ENCODE measurements at regions not wholly inside any gene's neighbourhood (a gene's known extent, or its start where the extent isn't known, plus 50 kb on each side); places are given as distances from the start of the nearest gene placed in this dataset.
"Not testable (repeated sequence)": the region's sequence is repeated elsewhere in the genome, so short reads cannot be mapped to it uniquely, and the experiment has no call there.

DNA sequence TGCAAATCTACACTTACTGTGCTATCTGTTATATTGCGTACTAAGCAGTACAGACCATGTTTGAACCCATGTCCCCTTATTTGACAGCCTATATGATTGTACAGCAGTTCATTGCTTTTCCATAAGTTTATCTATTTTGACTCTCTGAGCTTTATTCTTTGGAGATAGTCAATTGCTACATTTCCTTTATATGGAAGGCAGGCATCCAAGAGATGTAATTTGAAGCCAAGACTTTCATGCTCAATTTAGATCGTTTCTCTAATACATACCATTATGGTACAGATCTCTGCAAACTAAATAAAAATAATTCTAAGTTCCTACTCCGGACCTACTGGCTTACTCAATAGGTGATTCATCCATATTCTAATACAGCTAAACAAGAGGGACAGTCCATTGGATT is 424.8 kb downstream of the TMEM38B start:
- DNase-seq: no peak

DNA sequence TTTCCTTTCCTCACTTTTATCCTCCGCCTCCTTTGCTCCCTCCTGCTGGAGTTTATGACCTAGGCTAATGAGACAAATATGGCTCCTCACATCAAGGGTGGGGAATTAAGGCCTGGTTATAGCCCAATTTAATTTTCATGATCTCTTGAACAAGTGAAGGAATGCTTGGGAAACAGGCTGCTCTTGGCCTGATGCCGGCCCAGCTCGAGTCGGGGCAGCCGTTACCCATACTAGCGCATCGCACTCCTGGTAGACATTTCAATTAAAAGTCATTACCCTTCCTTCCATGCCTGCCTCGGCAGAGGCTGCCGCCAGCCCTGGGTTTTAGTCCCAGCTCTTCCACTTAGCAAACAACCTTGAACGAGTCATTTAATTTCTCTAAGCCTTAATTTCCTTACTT is 425.7 kb downstream of the TMEM38B start:
- DNase-seq: no peak

DNA sequence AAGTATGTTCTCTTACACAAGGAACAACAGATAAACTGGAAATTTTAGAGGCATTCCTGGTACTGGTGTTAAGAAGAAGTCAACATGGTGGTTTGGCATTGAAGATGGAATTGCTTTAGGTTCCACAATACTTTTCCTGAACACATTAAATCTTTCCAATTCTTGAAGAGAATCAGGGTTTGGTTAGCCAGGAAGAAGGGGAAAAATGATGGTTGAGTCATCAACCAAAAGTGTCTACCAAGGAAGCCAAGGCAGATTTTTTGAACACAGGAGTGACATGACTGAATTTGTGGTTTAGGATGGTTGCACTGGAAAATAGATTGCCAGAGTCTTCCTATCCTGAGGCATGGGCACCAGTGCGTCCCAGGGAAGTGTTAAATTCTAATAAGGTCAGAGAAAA is 433.4 kb downstream of the TMEM38B start:
- no peak for DNase-seq

DNA sequence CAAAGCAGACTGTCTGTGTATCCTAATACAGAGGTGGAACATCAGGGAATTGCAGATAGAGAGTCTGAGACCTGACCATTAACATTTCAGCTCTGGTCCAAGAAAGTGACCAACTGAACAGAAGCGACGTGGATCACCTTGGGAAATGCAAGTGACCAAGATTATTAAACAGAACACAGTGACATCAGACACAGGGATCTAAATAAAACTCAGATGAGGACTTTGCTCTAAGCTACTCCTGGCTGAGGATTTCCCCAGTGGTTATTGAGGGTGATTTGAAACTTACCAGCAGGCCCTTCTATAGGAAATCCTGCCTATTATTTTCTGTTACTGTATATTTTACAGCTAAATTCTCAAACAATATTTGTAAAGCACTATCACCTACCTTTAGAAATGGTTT is 436.0 kb downstream of the TMEM38B start:
- DNase-seq: no peak

DNA sequence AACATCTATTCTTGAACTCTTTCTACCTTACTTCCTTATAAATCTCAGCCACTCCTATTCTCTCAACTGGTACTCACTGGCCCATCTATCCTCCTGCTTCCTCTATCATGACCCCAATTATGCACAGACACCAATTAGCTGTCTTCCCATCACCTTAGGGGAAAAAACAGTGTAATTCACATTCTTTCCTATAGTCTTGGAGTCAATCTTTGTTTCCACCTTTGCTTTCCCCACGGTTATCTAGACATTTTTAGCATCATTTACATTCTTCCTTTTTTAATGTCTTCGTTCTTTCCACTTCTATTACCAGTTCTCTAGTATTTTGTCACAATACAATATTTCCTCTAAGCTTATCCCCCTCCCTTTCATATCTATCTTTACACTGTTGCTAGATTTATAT is 449.4 kb downstream of the TMEM38B start:
- DNase-seq: no peak

DNA sequence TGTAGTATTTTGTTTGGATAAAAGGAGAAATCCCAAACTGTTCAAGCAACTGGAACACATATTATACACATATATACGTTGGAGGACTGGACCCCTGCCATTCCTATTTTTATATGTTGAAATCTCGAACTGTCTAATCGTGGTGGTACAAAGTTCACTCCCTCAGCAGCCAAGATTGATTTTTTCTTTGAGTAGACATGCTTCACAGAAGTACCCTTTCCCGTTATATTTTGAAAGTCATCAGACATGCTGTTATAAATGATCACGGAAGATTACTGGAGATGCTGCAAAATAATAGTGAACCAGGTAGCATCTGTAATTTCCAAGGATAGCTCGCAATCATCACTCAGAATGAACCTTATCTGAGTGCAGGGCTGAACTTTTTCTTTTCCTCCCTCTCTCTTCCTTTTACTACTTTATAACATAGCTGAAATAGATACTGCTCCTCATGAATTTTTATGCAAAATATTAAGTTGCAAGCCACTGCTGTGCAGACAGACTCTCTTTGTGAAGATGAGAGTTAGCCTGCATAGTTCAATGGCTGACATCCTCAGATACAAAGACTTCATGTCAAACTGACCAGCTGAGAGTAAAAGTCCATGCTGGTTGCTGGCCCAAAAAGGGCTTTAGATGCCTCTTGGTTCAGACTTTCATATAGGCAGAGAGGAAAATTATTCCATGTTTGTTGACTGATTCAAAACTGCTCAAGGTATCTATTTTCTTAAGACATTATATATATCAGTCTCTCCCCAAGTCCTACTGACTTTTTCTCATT is 451.9 kb downstream of the TMEM38B start:
- DNase-seq: no peak

DNA sequence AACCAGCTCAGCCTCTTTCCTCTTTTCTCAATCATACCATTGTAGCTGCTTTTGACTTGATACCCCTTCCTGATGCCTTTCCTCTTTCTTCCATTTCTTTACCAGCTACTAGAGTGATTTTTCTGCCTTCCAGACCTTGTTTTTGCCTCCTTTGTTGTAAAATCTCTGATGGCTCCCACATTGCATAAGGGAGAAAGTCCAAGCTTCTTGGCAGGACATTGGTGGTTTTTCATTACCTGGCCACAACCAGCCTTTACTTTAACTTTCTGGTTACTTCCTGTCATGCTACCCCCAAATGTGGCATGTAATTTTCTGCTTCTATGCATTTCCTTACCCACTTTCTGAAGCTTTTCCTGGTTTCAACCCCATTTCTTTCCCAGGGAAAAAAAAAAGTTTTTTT is 452.5 kb downstream of the TMEM38B start:
- DNase-seq: no peak

DNA sequence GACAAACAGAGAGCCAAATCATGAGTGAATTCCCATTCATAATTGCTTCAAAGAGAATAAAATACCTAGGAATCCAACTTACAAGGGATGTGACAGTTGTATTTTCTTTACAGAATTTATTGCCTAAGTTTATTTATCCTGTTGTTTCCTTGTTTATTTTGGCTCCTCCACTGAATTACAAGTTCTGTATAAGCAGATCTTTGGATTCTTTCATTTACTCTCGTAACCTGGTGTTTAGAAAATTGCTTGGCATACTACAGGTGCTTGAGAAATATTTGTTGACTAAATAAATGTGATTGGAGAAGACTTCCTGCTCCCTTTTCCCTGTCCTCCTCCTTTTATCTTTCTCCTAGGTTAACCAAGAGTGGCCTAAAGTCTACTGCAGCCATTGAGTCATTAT is 455.6 kb downstream of the TMEM38B start:
- DNase-seq: no peak

DNA sequence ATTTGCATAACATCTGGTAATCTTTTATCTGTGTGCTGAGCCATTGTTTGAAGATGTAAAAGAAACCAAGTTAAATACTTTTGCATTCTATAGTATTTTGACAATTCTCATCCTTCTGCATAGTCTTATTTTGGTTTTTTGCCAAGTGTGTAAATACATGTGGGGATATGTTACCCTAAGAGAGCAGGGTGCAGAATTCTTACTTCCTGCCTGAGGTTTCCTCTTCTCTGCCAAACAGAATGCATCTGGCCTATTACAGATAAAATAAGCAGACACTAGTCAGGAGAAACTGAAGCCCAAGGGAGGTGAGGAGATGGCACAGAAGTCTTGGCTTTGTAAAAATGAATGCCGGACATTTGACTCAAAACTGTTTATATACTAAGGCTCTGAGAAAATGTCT is 462.1 kb downstream of the TMEM38B start:
- no peak for DNase-seq

DNA sequence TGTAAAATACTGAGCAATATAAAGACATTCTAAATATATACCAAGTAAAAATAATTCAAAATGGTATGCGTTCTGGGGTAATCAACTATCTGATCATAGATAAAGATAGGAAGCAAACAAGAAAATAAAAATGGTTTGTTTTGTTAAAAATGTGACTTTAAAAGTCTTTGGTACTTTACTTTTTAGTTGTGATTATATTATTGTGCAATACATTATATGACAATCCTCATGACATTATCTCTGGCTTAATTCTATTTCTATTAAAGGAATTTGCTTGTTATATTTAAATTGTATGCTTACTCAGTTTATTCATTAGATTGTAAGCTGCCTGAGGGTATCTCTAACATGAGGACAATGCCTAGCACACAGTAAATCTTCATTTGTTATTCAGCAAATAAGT is 477.9 kb downstream of the TMEM38B start:
- no peak for DNase-seq

DNA sequence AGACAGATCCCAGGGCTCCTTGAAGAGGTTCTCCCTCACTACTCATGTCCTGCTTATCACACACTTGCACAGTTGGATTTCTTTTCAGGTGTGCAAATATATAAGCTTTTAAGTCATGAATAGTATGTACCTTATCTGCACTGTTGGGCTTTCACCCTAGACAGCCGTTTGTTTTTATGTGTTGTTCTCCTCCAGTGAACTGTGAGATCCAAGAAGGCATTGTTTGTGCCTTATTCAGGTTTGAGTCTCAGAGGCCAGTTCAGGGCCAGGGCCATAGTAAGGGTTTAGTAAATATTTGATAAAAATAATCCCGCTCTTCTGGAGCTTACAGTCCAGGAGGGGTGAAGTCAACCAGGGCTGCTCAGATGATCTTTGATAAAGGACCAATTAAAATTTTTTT is 480.0 kb downstream of the TMEM38B start:
- DNase-seq: no peak

DNA sequence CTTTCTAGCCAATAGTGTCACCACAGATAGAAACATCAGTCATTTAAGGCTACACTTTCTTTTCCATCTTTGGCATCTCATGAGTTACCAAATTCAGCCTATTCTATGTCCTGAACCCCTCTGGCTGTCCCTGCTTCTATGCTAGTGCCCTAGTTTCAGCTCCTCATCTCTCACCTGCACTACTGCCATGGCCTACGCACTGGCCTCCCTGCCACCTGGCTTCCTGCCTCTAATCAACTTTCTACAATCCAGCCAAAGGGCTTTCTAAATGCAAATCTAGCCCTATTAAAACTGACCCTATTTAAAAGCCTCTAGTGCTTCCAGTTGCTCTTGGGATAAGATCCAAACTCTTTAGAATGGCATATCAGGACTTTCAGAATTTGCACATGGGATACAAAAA is 482.9 kb downstream of the TMEM38B start:
- no peak for DNase-seq

DNA sequence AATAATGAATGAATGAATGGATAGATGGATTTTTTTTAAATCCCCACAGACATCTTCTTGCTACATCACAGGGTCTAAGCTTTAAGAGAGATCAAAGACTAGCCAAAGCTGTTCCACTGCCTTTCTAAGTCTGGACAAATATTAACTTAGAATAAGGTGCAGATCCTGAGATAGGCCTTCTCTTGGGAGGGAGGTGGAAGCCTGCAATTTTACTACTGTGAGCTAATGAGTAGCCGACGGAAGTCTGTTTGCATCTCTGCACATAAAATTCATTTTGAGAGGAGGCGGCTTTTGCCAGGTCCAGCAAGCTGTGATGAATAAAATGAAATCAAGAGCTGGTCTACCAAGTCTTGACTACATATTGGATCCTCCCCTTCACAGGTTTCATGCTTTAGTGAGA is 484.9 kb downstream of the TMEM38B start:
- no peak for DNase-seq

DNA sequence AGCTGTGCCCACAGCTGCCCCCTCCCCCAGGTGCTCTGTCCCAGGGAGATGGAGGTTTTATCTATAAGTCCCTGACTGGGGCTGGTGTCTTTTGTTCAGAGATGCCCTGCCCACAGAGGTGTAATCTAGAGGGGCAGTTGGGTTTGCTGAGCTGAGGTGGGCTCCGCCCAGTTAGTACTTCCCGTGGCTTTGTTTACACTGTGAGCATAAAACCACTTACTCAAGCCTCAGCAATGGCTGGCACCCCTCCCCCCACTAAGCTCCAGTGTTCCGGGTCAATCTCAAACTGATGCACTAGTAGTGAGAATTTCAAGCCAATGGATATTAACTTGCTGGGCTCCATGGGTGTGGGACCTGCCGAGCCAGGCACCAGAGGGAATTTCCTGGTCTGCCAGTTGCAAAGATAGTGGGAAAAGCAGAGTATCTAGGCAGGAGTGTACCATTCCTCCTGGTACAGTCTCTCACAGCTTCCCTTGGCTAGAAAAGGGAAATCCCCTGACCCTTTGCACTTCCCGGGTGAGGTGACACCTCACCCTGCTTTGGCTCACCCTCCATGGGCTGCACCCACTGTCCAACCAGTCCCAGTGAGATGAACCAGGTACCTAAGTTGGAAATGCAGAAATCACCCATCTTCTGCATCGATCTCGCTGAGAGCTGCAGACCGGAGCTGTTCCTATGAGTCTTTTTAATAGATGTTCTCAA is 509.6 kb downstream of the TMEM38B start:
- not testable (repeated sequence) for DNase-seq

DNA sequence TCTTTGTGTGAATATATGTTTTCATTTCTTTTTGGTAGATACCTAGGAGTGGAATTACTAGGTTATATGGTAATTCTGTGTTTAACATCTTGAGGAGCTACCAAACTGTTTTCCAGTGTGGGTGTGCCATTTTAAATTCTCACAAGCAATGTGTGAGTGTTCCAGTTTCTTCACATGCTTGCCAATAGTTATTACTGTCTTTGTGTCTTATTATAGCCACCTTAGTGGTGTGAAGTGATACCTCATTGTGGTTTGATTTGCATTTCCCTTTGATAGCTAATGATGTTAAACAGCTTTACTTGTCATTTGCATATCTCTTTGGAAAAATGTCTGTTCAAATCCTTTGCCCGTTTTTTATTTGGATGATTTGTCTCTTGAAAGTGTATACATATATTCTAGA is 513.0 kb downstream of the TMEM38B start:
- DNase-seq: no peak

DNA sequence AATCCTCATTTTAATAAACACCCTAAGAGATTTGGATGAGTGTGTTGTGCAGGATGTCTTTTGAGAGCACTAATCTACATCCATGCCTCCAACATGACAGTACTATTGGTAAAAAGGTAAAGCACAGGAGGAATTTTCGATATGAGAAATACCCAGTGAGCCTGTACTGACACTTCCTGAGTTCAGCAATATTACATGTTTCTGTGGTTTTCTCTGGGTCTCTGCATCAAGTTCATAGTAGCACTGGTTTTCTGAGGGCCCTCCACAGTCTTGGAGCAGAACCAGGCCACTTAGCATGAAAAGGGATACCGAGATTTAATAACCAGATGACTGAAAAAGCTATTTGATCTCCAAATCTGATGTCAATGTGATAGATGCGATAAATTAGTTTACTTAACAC is 524.1 kb downstream of the TMEM38B start:
- no peak for DNase-seq

DNA sequence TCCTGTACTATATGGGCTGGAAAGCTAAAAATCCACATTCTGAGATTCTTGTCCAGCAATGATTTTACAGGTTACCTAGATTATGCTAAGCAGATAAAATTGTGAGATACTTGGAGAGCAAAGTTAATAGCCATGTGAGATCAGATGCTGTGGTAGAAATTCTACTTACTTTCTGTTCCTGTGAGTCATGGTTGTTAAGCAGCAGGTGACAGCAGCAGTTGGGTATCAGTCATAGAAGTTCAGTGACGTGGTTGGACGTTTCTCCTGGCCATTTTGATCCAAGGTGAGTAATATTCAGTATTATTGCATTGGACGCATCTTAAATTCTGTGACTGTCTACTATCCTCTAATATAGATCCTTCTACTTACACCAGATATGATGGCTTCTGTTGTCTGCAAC is 524.5 kb downstream of the TMEM38B start:
- DNase-seq: no peak

DNA sequence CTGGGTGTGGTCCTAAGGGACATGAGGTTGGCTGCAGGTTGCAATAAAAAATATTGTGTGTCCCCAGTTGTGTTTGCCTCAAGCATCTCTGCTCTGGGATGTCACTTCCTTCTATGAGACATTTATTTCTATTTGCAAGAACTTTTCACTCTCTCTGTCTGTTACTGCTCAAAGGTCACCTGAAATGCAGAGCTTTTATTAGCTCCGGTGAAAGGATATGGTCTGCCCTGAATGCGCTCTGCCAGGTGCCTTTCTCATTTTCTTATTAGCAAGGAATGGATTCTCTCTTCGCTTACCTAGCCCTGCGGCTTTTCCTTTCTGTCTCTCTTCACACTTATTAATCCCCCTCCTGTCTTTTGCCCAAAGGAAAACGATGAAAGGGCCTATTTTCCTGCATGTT is 526.1 kb downstream of the TMEM38B start:
- DNase-seq: no peak

DNA sequence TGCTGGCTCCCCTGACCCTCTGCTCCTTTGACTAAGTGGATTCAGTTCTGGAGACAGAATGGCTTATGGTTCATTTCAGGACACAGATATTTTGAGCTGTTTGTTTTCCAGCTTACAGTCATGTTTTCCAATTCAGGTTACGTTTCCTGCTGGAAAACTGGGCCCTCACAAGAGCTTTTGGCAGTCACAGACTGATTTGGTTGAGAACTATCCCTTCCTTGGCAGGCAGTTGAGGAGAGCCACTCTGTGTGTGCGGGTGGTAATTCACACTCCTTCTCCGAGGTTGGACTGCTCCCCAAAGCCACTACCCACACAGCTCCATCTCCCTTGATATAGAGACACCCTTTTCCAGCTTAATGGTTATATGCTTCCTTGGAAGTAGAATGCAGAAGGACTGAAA is 534.5 kb downstream of the TMEM38B start:
- DNase-seq: no peak

DNA sequence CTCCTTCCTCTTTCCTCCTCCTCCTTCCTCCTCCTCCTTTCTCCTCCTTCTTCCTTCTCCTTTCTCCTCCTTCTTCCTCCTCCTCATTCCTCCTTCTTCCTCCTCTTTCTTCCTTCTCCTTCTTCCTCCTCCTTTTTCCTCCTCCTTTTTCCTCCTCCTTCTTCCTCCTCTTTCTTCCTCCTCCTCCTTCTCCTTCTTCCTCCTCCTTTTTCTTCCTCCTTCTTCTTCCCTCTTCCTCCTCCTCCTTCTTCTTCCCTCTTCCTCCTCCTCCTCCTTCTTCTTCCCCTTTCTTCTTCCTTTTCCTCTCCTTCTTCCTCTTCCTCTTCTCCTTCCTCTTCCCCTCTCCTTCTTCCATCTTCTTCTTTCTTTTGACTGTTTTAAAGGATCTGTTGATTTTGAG is 538.8 kb downstream of the TMEM38B start:
- no peak for DNase-seq

DNA sequence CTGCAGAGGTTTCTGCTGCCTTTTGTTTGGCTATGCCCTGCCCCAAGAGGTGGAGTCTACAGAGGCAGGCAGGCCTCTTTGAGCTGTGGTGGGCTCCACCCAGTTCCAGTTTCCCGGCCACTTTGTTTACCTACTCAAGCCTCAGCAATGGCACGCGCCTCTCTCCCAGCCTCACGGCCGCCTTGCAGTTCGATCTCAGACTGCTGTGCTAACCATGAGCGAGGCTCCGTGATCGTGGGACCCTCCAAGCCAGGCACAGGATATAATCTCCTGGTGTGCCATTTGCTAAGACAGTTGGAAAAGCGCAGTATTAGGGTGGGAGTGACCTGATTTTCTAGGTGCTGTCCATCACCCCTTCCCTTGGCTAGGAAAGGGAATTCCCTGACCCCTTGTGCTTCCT is 566.6 kb downstream of the TMEM38B start:
- not testable (repeated sequence) for DNase-seq

DNA sequence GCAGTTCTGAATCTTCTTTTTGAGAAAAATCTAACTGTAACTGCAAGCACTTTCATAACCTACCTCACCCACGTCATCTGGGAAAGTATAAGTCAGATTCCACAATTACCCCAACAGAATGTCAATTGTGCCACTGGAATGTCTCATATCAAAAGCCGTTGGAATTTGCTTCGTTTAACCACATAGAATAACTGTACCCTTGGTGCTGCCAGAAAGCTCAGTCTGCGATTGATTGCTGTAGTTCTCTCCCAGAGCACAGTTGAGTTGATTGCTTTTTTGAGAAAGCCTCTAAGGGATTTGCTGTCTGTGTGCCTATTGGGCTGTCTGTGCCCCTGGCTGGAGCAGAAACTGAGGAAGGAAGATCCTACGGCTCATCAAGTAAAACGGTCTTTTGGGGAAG is 583.6 kb downstream of the TMEM38B start:
- no peak for DNase-seq

DNA sequence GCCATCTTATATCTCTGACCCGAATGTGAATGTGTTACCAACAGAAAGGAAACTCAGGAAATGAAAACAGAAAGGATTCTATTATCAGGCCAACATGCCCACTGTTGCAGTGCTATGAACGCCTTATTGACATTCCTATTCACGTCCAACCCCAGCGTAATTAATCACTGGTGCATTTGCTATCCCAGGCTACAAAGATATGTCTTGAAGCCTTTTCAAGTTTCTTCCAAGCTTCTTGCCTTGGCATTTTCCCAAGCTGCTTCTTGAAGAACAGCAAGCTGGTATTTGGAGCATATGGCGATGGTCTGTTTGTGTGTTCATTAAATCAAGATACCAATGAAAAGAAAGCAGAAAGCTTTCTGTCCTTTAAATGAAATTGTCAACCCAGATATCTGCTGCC is 579.2 kb upstream of the ZNF462 start:
- no peak for DNase-seq

DNA sequence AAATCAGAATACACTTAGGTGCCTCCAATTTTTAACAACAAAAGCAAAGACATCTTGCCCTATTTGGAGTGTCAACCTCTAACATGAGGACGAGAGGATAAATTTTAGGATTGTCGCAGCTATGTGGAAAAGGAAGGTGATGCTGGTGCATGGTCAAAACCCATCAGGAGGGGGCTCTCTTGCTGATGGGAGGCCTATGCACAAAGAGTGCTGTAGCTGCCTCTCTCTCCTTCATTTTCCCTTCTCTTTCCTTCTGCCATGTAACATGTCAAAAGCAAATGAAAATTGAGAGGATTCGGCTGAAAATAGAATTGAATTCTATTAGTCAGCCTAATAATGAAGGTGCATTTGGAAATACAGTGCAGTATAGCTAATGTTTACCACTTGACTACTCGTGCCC is 578.7 kb upstream of the ZNF462 start:
- DNase-seq: no peak

DNA sequence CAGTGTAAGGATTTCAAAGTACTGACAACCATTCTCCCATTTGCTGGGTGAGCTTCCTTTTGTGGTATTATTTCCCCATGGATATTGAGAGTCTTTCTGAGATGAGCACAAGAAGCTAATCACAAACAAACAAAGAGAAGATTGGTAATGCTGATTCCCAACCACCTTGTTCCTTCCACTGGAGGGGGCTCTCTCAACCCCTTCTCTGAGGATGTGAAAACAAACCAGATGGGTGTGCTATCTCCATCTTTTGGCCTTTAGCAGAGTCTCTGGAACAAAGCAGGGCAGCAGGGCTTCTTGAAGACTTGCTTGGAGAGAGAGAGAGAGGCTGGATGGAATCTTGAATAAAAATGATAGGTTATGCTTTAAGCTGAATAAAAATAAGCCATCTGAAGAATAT is 576.7 kb upstream of the ZNF462 start:
- no peak for DNase-seq
